Lower leg skin (tissue), 3 donors: ENCODE measurements at regions not wholly inside any gene's neighbourhood (a gene's known extent, or its start where the extent isn't known, plus 50 kb on each side); places are given as distances from the start of the nearest gene placed in this dataset.

ENCODE experiments used
- POLR2A ChIP-seq, 2 donors: fragments of 450-650 bp; IDR thresholded peaks; one replicate each; pipeline ENCODE4 v1.6.1; 2016 to 2017; ENCODE audit warnings: antibody characterized with exemption in 2 of 2, mild to moderate bottlenecking in 1 of 2, moderate library complexity in 1 of 2
- TF ChIP-seq, protein P1 (sequence below), 3 donors: fragments of 450-650 bp; IDR thresholded peaks; one replicate each; pipeline ENCODE4 v1.5.1; 2016; ENCODE audit warnings: antibody characterized with exemption in 3 of 3, mild to moderate bottlenecking in 3 of 3, moderate library complexity in 2 of 3

DNA sequence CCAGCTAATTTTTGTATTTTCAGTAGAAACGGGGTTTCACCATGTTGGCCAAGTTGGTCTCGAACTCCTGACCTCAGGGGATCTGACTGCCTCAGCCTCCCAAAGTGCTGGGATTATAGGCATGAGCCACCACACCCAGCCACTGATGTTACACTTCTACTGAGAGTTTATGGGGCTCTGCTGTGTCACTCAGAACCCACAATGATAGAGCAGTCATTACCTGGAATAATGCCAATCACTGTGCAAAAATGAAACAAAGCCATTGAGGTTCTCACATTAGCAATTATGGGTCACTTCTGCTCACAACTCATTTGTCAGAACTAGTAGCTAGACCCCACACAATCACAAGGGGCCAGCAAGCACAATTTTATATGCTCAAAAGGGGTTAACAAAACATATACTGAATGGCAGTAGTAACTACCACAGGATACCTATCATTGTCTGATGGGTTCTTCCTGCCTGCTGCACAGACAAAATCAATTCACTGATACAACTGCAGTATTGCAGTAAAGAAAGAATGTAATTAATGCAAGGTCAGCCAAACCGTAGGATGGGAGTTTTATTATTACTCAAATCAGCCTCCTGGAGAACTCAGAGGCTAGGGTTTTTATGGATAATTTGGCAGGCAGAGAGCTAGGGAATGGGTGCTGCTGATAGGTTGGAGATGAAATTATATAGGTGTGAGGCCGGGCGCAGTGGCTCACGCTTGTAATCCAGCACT, 72.1 kb upstream of the TRIM24 start:
- TF ChIP-seq, protein P1, sequence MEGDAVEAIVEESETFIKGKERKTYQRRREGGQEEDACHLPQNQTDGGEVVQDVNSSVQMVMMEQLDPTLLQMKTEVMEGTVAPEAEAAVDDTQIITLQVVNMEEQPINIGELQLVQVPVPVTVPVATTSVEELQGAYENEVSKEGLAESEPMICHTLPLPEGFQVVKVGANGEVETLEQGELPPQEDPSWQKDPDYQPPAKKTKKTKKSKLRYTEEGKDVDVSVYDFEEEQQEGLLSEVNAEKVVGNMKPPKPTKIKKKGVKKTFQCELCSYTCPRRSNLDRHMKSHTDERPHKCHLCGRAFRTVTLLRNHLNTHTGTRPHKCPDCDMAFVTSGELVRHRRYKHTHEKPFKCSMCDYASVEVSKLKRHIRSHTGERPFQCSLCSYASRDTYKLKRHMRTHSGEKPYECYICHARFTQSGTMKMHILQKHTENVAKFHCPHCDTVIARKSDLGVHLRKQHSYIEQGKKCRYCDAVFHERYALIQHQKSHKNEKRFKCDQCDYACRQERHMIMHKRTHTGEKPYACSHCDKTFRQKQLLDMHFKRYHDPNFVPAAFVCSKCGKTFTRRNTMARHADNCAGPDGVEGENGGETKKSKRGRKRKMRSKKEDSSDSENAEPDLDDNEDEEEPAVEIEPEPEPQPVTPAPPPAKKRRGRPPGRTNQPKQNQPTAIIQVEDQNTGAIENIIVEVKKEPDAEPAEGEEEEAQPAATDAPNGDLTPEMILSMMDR (IDR thresholded peaks at IDR 0.05) = no peak
- no peak for TF ChIP-seq POLR2A (IDR thresholded peaks at IDR 0.05)
